WTC11 (cell line): ENCODE measurements at regions not wholly inside any gene's neighbourhood (a gene's known extent, or its start where the extent isn't known, plus 50 kb on each side); places are given as distances from the start of the nearest gene placed in this dataset.

Source experiments
- ATAC-seq: fragments of 200-7000 bp; cut with Tn5 transposase; 2 replicates; pipeline ENCODE4 v1.10.0; 2021; ENCODE audit warnings: mild to moderate bottlenecking, moderate library complexity
- CTCF ChIA-PET: fragments of 300-600 bp; sonication (Branson Sonifier 250); formaldehyde crosslinking; loops from one replicate; lab custom pipeline; 2021; ENCODE audit warnings: antibody characterized with exemption; lab: Charles Lee
- POLR2A ChIA-PET: fragments of 350-600 bp; sonication (Branson Sonifier 250); formaldehyde crosslinking; loops from one replicate; lab custom pipeline; 2021; ENCODE audit warnings: antibody characterized with exemption; lab: Charles Lee
- DNase-seq: peaks from one replicate; pipeline ENCODE4 v3.0.0; 2021; ENCODE audit warnings: low spot score
- H3K27ac Mint-ChIP-seq: 2 replicates; pipeline ENCODE4 v1.8.0; 2021; ENCODE audit warnings: mixed read lengths
- H3K27me3 Mint-ChIP-seq: 2 replicates; pipeline ENCODE4 v1.8.0; 2021; ENCODE audit warnings: low read depth, mild to moderate bottlenecking, moderate library complexity, mixed read lengths
- H3K36me3 Mint-ChIP-seq: 2 replicates; pipeline ENCODE4 v1.8.0; 2021; ENCODE audit warnings: mixed read lengths
- H3K4me1 Mint-ChIP-seq: 2 replicates; pipeline ENCODE4 v1.8.0; 2022; ENCODE audit warnings: mixed read lengths
- H3K4me3 Mint-ChIP-seq: 2 replicates; pipeline ENCODE4 v1.8.0; 2021; ENCODE audit warnings: mild to moderate bottlenecking, moderate library complexity, mixed read lengths
- H3K9me3 Mint-ChIP-seq: 2 replicates; pipeline ENCODE4 v1.8.0; 2021; ENCODE audit warnings: mixed read lengths
- ATF1 ChIP-seq: sonication (generic); formaldehyde crosslinking; IDR thresholded peaks from 2 replicates; pipeline ENCODE4 v1.8.1; 2023; ENCODE audit warnings: mild to moderate bottlenecking, moderate library complexity, missing genetic modification reagents
- CBFB ChIP-seq: sonication (generic); formaldehyde crosslinking; IDR thresholded peaks from 2 replicates; pipeline ENCODE4 v1.8.1; 2022; ENCODE audit warnings: mild to moderate bottlenecking, low read depth, missing genetic modification reagents
- CREM ChIP-seq: sonication (generic); formaldehyde crosslinking; IDR thresholded peaks from 2 replicates; pipeline ENCODE4 v1.8.1; 2022; ENCODE audit warnings: mild to moderate bottlenecking, missing genetic modification reagents, moderate library complexity
- ELF4 ChIP-seq: sonication (generic); formaldehyde crosslinking; IDR thresholded peaks from 2 replicates; pipeline ENCODE4 v1.8.1; 2022; ENCODE audit warnings: low read depth, mild to moderate bottlenecking, moderate library complexity, missing genetic modification reagents
- IRF2 ChIP-seq: sonication (generic); formaldehyde crosslinking; IDR thresholded peaks from 2 replicates; pipeline ENCODE4 v1.8.0; 2022; ENCODE audit warnings: low read depth, missing genetic modification reagents, borderline replicate concordance
- JUN ChIP-seq: sonication (generic); formaldehyde crosslinking; IDR thresholded peaks from 2 replicates; pipeline ENCODE4 v1.8.0; 2023; ENCODE audit warnings: mild to moderate bottlenecking, missing genetic modification reagents
- MXD4 ChIP-seq: fragments of 250-450 bp; sonication (Bioruptor Pico); IDR thresholded peaks from 2 replicates; pipeline ENCODE4 v1.8.0; 2021; ENCODE audit warnings: mild to moderate bottlenecking, moderate library complexity, borderline replicate concordance
- NFATC4 ChIP-seq: fragments of 250-450 bp; sonication (Bioruptor Pico); IDR thresholded peaks from 2 replicates; pipeline ENCODE4 v1.9.0; 2021; ENCODE audit warnings: mild to moderate bottlenecking
- NR1H2 ChIP-seq: sonication (generic); formaldehyde crosslinking; IDR thresholded peaks from 2 replicates; pipeline ENCODE4 v1.9.0; 2021; ENCODE audit warnings: mild to moderate bottlenecking, moderate library complexity, missing genetic modification reagents
- RELA ChIP-seq: sonication (generic); formaldehyde crosslinking; IDR thresholded peaks from 2 replicates; pipeline ENCODE4 v1.8.1; 2022; ENCODE audit warnings: missing genetic modification reagents, mild to moderate bottlenecking, borderline replicate concordance
- SP1 ChIP-seq: sonication (generic); formaldehyde crosslinking; conservative IDR thresholded peaks from 2 replicates; pipeline ENCODE4 v1.8.1; 2022; ENCODE audit warnings: missing genetic modification reagents
- TEAD1 ChIP-seq: sonication (generic); formaldehyde crosslinking; IDR thresholded peaks from 2 replicates; pipeline ENCODE4 v1.8.0; 2022; ENCODE audit warnings: mild to moderate bottlenecking, missing genetic modification reagents
- TF ChIP-seq, protein P1 (sequence below): sonication (generic); formaldehyde crosslinking; IDR thresholded peaks from 2 replicates; pipeline ENCODE4 v1.8.0; 2023; ENCODE audit warnings: missing genetic modification reagents, mild to moderate bottlenecking, borderline replicate concordance
- TF ChIP-seq, protein P2 (sequence below): sonication (generic); formaldehyde crosslinking; IDR thresholded peaks from 2 replicates; pipeline ENCODE4 v1.8.0; 2022; ENCODE audit warnings: mild to moderate bottlenecking, missing genetic modification reagents
- TF ChIP-seq, protein P3 (sequence below): sonication (generic); formaldehyde crosslinking; IDR thresholded peaks from 2 replicates; pipeline ENCODE4 v1.8.0; 2022; ENCODE audit warnings: missing genetic modification reagents
- TF ChIP-seq, protein P4 (sequence below): sonication (generic); formaldehyde crosslinking; IDR thresholded peaks from 2 replicates; pipeline ENCODE4 v1.8.1; 2022; ENCODE audit warnings: mild to moderate bottlenecking, moderate library complexity, missing genetic modification reagents
- TF ChIP-seq, protein P5 (sequence below): sonication (generic); formaldehyde crosslinking; IDR thresholded peaks from 2 replicates; pipeline ENCODE4 v1.8.0; 2022; ENCODE audit warnings: mild to moderate bottlenecking, missing genetic modification reagents

DNA sequence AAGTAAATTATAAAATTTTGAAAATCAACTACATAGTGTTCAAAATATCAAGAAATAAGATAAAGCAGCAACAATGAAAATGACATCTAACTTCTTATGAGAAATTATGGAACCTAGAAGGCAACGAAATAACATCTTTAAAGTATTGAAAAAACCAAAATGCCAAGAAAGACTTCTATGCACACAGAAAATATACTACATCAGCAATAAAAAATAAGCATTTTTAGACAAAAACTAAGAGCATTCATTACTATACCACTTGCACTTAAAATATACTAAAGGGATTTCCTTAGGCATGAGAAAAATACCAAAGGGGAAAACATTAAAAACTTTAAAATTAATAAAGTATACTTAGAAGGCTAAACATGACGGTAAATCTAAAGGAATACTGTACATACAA, 556.3 kb downstream of the NUP35 start:
- H3K9me3 Mint-ChIP-seq: peaks cover 20% of the 10 kb centered on the region
- ATAC-seq: no peak
- ChIA-PET POLR2A (no interaction called here), CTCF (no interaction called here)
- peaks cover 15% of the 10 kb centered on the region for H3K36me3 Mint-ChIP-seq
- peaks cover 19% of the 10 kb centered on the region for H3K4me1 Mint-ChIP-seq
- TF ChIP-seq RELA (CRISPR knock-in tag) (no peak), CBFB (CRISPR knock-in tag) (no peak), MXD4 (CRISPR knock-in tag) (no peak), JUN (CRISPR knock-in tag) (no peak), SP1 (CRISPR knock-in tag) (no peak), NFATC4 (CRISPR knock-in tag) (no peak), NR1H2 (CRISPR knock-in tag) (no peak), CREM (CRISPR knock-in tag) (no peak), ELF4 (CRISPR knock-in tag) (no peak), ATF1 (CRISPR knock-in tag) (no peak), TEAD1 (CRISPR knock-in tag) (no peak), IRF2 (CRISPR knock-in tag) (no peak)
- TF ChIP-seq, protein P1, sequence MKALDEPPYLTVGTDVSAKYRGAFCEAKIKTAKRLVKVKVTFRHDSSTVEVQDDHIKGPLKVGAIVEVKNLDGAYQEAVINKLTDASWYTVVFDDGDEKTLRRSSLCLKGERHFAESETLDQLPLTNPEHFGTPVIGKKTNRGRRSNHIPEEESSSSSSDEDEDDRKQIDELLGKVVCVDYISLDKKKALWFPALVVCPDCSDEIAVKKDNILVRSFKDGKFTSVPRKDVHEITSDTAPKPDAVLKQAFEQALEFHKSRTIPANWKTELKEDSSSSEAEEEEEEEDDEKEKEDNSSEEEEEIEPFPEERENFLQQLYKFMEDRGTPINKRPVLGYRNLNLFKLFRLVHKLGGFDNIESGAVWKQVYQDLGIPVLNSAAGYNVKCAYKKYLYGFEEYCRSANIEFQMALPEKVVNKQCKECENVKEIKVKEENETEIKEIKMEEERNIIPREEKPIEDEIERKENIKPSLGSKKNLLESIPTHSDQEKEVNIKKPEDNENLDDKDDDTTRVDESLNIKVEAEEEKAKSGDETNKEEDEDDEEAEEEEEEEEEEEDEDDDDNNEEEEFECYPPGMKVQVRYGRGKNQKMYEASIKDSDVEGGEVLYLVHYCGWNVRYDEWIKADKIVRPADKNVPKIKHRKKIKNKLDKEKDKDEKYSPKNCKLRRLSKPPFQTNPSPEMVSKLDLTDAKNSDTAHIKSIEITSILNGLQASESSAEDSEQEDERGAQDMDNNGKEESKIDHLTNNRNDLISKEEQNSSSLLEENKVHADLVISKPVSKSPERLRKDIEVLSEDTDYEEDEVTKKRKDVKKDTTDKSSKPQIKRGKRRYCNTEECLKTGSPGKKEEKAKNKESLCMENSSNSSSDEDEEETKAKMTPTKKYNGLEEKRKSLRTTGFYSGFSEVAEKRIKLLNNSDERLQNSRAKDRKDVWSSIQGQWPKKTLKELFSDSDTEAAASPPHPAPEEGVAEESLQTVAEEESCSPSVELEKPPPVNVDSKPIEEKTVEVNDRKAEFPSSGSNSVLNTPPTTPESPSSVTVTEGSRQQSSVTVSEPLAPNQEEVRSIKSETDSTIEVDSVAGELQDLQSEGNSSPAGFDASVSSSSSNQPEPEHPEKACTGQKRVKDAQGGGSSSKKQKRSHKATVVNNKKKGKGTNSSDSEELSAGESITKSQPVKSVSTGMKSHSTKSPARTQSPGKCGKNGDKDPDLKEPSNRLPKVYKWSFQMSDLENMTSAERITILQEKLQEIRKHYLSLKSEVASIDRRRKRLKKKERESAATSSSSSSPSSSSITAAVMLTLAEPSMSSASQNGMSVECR (CRISPR knock-in tag): no peak
- TF ChIP-seq, protein P2, sequence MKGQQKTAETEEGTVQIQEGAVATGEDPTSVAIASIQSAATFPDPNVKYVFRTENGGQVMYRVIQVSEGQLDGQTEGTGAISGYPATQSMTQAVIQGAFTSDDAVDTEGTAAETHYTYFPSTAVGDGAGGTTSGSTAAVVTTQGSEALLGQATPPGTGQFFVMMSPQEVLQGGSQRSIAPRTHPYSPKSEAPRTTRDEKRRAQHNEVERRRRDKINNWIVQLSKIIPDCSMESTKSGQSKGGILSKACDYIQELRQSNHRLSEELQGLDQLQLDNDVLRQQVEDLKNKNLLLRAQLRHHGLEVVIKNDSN (CRISPR knock-in tag): no peak
- TF ChIP-seq, protein P3, sequence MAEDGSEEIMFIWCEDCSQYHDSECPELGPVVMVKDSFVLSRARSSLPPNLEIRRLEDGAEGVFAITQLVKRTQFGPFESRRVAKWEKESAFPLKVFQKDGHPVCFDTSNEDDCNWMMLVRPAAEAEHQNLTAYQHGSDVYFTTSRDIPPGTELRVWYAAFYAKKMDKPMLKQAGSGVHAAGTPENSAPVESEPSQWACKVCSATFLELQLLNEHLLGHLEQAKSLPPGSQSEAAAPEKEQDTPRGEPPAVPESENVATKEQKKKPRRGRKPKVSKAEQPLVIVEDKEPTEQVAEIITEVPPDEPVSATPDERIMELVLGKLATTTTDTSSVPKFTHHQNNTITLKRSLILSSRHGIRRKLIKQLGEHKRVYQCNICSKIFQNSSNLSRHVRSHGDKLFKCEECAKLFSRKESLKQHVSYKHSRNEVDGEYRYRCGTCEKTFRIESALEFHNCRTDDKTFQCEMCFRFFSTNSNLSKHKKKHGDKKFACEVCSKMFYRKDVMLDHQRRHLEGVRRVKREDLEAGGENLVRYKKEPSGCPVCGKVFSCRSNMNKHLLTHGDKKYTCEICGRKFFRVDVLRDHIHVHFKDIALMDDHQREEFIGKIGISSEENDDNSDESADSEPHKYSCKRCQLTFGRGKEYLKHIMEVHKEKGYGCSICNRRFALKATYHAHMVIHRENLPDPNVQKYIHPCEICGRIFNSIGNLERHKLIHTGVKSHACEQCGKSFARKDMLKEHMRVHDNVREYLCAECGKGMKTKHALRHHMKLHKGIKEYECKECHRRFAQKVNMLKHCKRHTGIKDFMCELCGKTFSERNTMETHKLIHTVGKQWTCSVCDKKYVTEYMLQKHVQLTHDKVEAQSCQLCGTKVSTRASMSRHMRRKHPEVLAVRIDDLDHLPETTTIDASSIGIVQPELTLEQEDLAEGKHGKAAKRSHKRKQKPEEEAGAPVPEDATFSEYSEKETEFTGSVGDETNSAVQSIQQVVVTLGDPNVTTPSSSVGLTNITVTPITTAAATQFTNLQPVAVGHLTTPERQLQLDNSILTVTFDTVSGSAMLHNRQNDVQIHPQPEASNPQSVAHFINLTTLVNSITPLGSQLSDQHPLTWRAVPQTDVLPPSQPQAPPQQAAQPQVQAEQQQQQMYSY (CRISPR knock-in tag): no peak
- TF ChIP-seq, protein P4, sequence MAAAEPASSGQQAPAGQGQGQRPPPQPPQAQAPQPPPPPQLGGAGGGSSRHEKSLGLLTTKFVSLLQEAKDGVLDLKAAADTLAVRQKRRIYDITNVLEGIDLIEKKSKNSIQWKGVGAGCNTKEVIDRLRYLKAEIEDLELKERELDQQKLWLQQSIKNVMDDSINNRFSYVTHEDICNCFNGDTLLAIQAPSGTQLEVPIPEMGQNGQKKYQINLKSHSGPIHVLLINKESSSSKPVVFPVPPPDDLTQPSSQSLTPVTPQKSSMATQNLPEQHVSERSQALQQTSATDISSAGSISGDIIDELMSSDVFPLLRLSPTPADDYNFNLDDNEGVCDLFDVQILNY (CRISPR knock-in tag): no peak
- TF ChIP-seq, protein P5, sequence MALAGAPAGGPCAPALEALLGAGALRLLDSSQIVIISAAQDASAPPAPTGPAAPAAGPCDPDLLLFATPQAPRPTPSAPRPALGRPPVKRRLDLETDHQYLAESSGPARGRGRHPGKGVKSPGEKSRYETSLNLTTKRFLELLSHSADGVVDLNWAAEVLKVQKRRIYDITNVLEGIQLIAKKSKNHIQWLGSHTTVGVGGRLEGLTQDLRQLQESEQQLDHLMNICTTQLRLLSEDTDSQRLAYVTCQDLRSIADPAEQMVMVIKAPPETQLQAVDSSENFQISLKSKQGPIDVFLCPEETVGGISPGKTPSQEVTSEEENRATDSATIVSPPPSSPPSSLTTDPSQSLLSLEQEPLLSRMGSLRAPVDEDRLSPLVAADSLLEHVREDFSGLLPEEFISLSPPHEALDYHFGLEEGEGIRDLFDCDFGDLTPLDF: no peak
- peaks cover 70% of the 10 kb centered on the region for H3K27me3 Mint-ChIP-seq
- no peak overlapping the region for H3K27ac Mint-ChIP-seq
- DNase-seq: no peak
- H3K4me3 Mint-ChIP-seq: no peak overlapping the region
